ENCODE measurements at regions not wholly inside any gene's neighbourhood (a gene's known extent, or its start where the extent isn't known, plus 50 kb on each side); places are given as distances from the start of the nearest gene placed in this dataset.

DNA sequence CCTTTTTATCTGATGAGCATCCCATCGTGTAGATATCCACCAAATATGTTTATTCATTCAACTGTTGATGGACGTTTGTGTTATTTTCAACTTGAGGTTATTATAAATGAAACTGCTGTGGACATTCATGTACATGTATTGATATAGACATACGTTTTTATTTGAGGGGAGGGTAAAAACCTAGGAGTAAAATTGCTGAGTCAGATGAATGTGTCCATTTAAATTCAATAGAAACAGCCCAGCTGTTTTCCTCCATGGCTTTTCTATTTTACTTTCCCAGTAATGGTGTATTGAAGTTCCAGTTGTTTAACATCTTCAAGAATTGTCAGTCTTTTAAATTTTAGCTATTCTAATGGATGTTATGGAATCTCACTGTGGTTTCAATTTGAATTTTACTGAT is 348.7 kb upstream of the GALNTL6 start:
- Histone ChIP-seq H2AFZ (ENCODE audit: low read length) (no peak overlapping the region), H3K9me3 (ENCODE audit: low read depth, low read length) (no peaks in the 10 kb centered on the region), H3K27ac (ENCODE audit: low read depth, low read length) (no peak overlapping the region), H3K4me2 (ENCODE audit: insufficient read depth, low read length) (no peak overlapping the region), H3K36me3 (ENCODE audit: insufficient read depth, low read length) (no peaks in the 10 kb centered on the region), H3K4me3 (ENCODE audit: insufficient read depth, low read length) (no peak overlapping the region), H3K27me3 (ENCODE audit: insufficient read depth, low read length) (no peaks in the 10 kb centered on the region), H4K20me1 (ENCODE audit: insufficient read depth, low read length) (no peaks in the 10 kb centered on the region), H3K79me2 (ENCODE audit: insufficient read depth, low read length) (no peaks in the 10 kb centered on the region), H3K4me1 (ENCODE audit: insufficient read depth, low read length) (no peaks in the 10 kb centered on the region)
- TF ChIP-seq, protein P1, sequence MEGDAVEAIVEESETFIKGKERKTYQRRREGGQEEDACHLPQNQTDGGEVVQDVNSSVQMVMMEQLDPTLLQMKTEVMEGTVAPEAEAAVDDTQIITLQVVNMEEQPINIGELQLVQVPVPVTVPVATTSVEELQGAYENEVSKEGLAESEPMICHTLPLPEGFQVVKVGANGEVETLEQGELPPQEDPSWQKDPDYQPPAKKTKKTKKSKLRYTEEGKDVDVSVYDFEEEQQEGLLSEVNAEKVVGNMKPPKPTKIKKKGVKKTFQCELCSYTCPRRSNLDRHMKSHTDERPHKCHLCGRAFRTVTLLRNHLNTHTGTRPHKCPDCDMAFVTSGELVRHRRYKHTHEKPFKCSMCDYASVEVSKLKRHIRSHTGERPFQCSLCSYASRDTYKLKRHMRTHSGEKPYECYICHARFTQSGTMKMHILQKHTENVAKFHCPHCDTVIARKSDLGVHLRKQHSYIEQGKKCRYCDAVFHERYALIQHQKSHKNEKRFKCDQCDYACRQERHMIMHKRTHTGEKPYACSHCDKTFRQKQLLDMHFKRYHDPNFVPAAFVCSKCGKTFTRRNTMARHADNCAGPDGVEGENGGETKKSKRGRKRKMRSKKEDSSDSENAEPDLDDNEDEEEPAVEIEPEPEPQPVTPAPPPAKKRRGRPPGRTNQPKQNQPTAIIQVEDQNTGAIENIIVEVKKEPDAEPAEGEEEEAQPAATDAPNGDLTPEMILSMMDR (IDR thresholded peaks at IDR 0.05; ENCODE audit: extremely low read depth, low read depth, low read length): no peak
- DNase-seq (ENCODE audit: insufficient read length, low spot score, missing footprints): no peak

DNA sequence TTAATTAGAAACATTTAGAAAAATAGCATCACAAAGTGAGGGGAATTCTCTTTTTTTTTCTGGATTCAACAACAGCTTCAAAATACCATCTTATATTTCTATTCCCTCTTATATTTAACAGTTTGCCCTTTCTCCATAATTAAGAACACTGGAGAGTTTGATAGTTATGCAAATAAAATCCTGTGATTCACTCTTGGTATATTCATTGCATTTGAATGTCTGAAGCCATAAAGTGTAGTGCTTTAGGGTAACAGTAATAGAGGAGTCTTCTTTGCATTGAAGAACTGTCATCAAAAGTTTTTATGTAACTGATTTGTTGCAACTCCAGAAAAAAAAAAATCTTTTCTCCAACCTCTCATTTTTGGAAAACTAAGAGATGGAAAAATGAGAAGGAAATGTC is 352.0 kb upstream of the GALNTL6 start:
- TF ChIP-seq, protein P1 (IDR thresholded peaks at IDR 0.05; ENCODE audit: extremely low read depth, low read depth, low read length): no peak
- no peak overlapping the region for H3K27ac ChIP-seq (ENCODE audit: low read depth, low read length)
- H2AFZ ChIP-seq (ENCODE audit: low read length): no peak overlapping the region
- no peak overlapping the region for H3K4me3 ChIP-seq (ENCODE audit: insufficient read depth, low read length)
- H3K4me2 ChIP-seq (ENCODE audit: insufficient read depth, low read length): no peak overlapping the region
- no peaks in the 10 kb centered on the region for H3K4me1 ChIP-seq (ENCODE audit: insufficient read depth, low read length)
- DNase-seq (ENCODE audit: insufficient read length, low spot score, missing footprints): no peak
- H3K36me3 ChIP-seq (ENCODE audit: insufficient read depth, low read length): no peaks in the 10 kb centered on the region
- H3K9me3 ChIP-seq (ENCODE audit: low read depth, low read length): no peaks in the 10 kb centered on the region
- H4K20me1 ChIP-seq (ENCODE audit: insufficient read depth, low read length): no peaks in the 10 kb centered on the region
- H3K27me3 ChIP-seq (ENCODE audit: insufficient read depth, low read length): no peaks in the 10 kb centered on the region
- no peaks in the 10 kb centered on the region for H3K79me2 ChIP-seq (ENCODE audit: insufficient read depth, low read length)

DNA sequence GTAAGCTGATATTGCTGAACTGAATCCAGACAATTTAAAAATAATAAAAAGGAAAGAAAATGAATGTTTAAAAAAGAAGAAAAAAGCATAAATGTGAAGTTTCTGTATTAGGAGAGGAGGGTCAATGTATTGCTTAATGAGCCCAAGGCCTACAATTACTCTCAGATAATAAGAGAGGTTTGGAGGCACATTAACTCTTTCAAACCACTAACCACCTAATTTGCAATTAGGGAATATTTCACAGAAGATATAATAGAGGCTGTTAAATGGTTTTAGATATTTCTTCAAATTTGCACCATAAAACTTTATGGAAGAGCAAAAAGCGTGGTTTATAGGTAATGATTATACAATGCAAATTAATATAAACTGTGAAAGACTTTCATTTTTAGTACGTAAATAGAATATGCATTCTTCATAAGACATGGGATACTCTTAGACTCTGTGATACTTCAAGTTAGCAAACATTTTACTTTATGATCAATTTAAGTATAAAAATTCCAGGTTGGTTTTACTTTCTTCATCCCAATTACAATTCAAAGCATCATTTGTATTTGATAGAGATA is 364.2 kb upstream of the GALNTL6 start:
- Histone ChIP-seq H3K36me3 (ENCODE audit: insufficient read depth, low read length) (no peaks in the 10 kb centered on the region), H3K4me1 (ENCODE audit: insufficient read depth, low read length) (no peaks in the 10 kb centered on the region), H2AFZ (ENCODE audit: low read length) (no peak overlapping the region), H3K79me2 (ENCODE audit: insufficient read depth, low read length) (no peaks in the 10 kb centered on the region), H3K9me3 (ENCODE audit: low read depth, low read length) (peaks cover 2% of the 10 kb centered on the region), H3K4me2 (ENCODE audit: insufficient read depth, low read length) (no peak overlapping the region), H4K20me1 (ENCODE audit: insufficient read depth, low read length) (no peaks in the 10 kb centered on the region), H3K27ac (ENCODE audit: low read depth, low read length) (no peak overlapping the region), H3K4me3 (ENCODE audit: insufficient read depth, low read length) (no peak overlapping the region), H3K27me3 (ENCODE audit: insufficient read depth, low read length) (no peaks in the 10 kb centered on the region)
- no peak for DNase-seq (ENCODE audit: insufficient read length, low spot score, missing footprints)
- TF ChIP-seq, protein P1 (IDR thresholded peaks at IDR 0.05; ENCODE audit: extremely low read depth, low read depth, low read length): no peak

DNA sequence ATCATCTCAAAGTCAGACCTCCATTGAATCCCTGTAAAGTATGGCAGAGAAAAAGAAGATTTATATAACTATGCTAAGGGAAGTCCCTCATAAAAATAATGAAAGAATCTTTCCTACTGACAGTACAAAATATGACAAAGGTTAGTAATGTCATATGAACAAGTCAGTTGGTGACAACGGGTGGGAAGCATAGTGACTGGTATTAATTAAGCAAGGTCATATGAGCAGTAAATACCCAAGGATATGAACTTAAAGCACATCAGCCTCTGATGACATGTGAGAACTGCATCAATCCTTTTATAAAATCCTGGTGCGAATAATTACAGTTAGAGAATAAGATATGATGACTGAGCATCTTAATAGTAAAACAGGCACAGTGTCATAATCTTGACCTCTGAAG is 364.8 kb upstream of the GALNTL6 start:
- Histone ChIP-seq H3K36me3 (ENCODE audit: insufficient read depth, low read length) (no peaks in the 10 kb centered on the region), H3K9me3 (ENCODE audit: low read depth, low read length) (peaks cover 2% of the 10 kb centered on the region), H3K4me3 (ENCODE audit: insufficient read depth, low read length) (no peak overlapping the region), H3K4me2 (ENCODE audit: insufficient read depth, low read length) (no peak overlapping the region), H3K27me3 (ENCODE audit: insufficient read depth, low read length) (no peaks in the 10 kb centered on the region), H3K79me2 (ENCODE audit: insufficient read depth, low read length) (no peaks in the 10 kb centered on the region), H3K4me1 (ENCODE audit: insufficient read depth, low read length) (no peaks in the 10 kb centered on the region), H3K27ac (ENCODE audit: low read depth, low read length) (no peak overlapping the region), H4K20me1 (ENCODE audit: insufficient read depth, low read length) (no peaks in the 10 kb centered on the region), H2AFZ (ENCODE audit: low read length) (no peak overlapping the region)
- TF ChIP-seq, protein P1 (IDR thresholded peaks at IDR 0.05; ENCODE audit: extremely low read depth, low read depth, low read length): no peak
- DNase-seq (ENCODE audit: insufficient read length, low spot score, missing footprints): no peak

All from osteoblast (primary cell).